Mesenchymal stem cell (in vitro differentiated cells and primary cell): ENCODE measurements at regions not wholly inside any gene's neighbourhood (a gene's known extent, or its start where the extent isn't known, plus 50 kb on each side); places are given as distances from the start of the nearest gene placed in this dataset.

Experiments
- DNase-seq: peaks from one replicate; pipeline ENCODE4 v3.0.0-alpha.2; 2013
- H2AFZ ChIP-seq: one replicate; pipeline ENCODE4 v1.6.1; 2013; ENCODE audit warnings: low read depth, mild to moderate bottlenecking, control low read depth, inconsistent platforms, low read length, moderate library complexity
- H2AK5ac ChIP-seq: 2 replicates; pipeline ENCODE4 v1.6.1; 2013; ENCODE audit warnings: low read length, moderate library complexity, mild to moderate bottlenecking, inconsistent platforms; ENCODE audit not compliant: severe bottlenecking
- H2BK120ac ChIP-seq: one replicate; pipeline ENCODE4 v1.6.1; 2013; ENCODE audit warnings: low read depth, mild to moderate bottlenecking, inconsistent platforms, low read length, moderate library complexity
- H2BK12ac ChIP-seq, 2 experiments: one replicate each; pipeline ENCODE4 v1.6.1; 2013; ENCODE audit warnings: inconsistent platforms in 2 of 2, low read length in 2 of 2, mild to moderate bottlenecking in 2 of 2, moderate library complexity in 2 of 2, control low read depth in 1 of 2
- H2BK15ac ChIP-seq: one replicate; pipeline ENCODE4 v1.6.1; 2013; ENCODE audit warnings: mild to moderate bottlenecking, low read depth, inconsistent platforms; ENCODE audit not compliant: poor library complexity, severe bottlenecking
- H2BK5ac ChIP-seq: 2 replicates; pipeline ENCODE4 v1.6.1; 2013; ENCODE audit warnings: low read depth, mild to moderate bottlenecking, low read length, control low read depth, inconsistent platforms; ENCODE audit not compliant: poor library complexity, severe bottlenecking
- H3K14ac ChIP-seq, 2 experiments: one replicate each; pipeline ENCODE4 v1.6.1; 2013; ENCODE audit warnings: inconsistent platforms in 2 of 2, low read length in 2 of 2, control low read depth in 1 of 2, mild to moderate bottlenecking in 1 of 2, moderate library complexity in 1 of 2
- H3K18ac ChIP-seq, 2 experiments: one replicate each; pipeline ENCODE4 v1.6.1; 2013; ENCODE audit warnings: inconsistent platforms in 2 of 2, low read length in 2 of 2, control low read depth in 1 of 2, low read depth in 1 of 2, mild to moderate bottlenecking in 1 of 2
- H3K23ac ChIP-seq, 2 experiments: one replicate each; pipeline ENCODE4 v1.6.1; 2013; ENCODE audit warnings: inconsistent platforms in 2 of 2, low read length in 2 of 2, mild to moderate bottlenecking in 2 of 2, moderate library complexity in 2 of 2, control low read depth in 1 of 2
- H3K27ac ChIP-seq: 2 replicates; pipeline ENCODE4 v1.5.1; 2013; ENCODE audit warnings: mild to moderate bottlenecking, moderate library complexity, low read length, control low read depth, inconsistent platforms; ENCODE audit not compliant: poor library complexity, severe bottlenecking
- H3K27me3 ChIP-seq, 2 experiments: 2 replicates each; pipeline versions ENCODE4 v1.6.1 to v1.7.0; 2013; ENCODE audit warnings: low read length in 2 of 2, mild to moderate bottlenecking in 2 of 2, moderate library complexity in 2 of 2, control low read depth in 1 of 2, inconsistent platforms in 1 of 2; ENCODE audit not compliant: control insufficient read depth in 1 of 2, insufficient read depth in 1 of 2
- H3K36me3 ChIP-seq, 2 experiments: 2 replicates each; pipeline versions ENCODE4 v1.6.1 to v1.7.0; 2013; ENCODE audit warnings: low read length in 2 of 2, control low read depth in 1 of 2, inconsistent platforms in 1 of 2, low read depth in 1 of 2, mild to moderate bottlenecking in 1 of 2; ENCODE audit not compliant: insufficient read depth in 2 of 2, control insufficient read depth in 1 of 2
- H3K4ac ChIP-seq, 2 experiments: one replicate each; pipeline ENCODE4 v1.6.1; 2013; ENCODE audit warnings: inconsistent platforms in 2 of 2, low read length in 2 of 2, mild to moderate bottlenecking in 2 of 2, moderate library complexity in 2 of 2, control low read depth in 1 of 2, low read depth in 1 of 2
- H3K4me1 ChIP-seq: 2 replicates; pipeline ENCODE4 v1.6.1; 2013; ENCODE audit warnings: low read depth, low read length, control low read depth; ENCODE audit not compliant: control insufficient read depth, insufficient read depth
- H3K4me2 ChIP-seq: 2 replicates; pipeline ENCODE4 v1.6.1; 2013; ENCODE audit warnings: low read length, mild to moderate bottlenecking, inconsistent platforms; ENCODE audit not compliant: poor library complexity, severe bottlenecking
- H3K4me3 ChIP-seq, 2 experiments: 2 replicates each; pipeline versions ENCODE4 v1.5.1 to v1.7.0; 2013; ENCODE audit warnings: low read length in 2 of 2, mild to moderate bottlenecking in 2 of 2, control low read depth in 1 of 2, low read depth in 1 of 2; ENCODE audit not compliant: insufficient read depth in 1 of 2
- H3K79me1 ChIP-seq: replicated peaks from 2 replicates; pipeline ENCODE4 v1.6.1; 2013; ENCODE audit warnings: mild to moderate bottlenecking, control low read depth, low read length, inconsistent platforms; ENCODE audit not compliant: poor library complexity, severe bottlenecking
- H3K9ac ChIP-seq: 2 replicates; pipeline ENCODE4 v1.7.0; 2013; ENCODE audit warnings: mild to moderate bottlenecking, low read length, moderate library complexity
- H3K9me3 ChIP-seq: 2 replicates; pipeline ENCODE4 v1.7.0; 2013; ENCODE audit warnings: mild to moderate bottlenecking, low read length; ENCODE audit not compliant: control insufficient read depth
- H4K8ac ChIP-seq: one replicate; pipeline ENCODE4 v1.6.1; 2013; ENCODE audit warnings: inconsistent platforms, mild to moderate bottlenecking, low read length, moderate library complexity
- H4K91ac ChIP-seq: one replicate; pipeline ENCODE4 v1.6.1; 2013; ENCODE audit warnings: mild to moderate bottlenecking, low read length, inconsistent platforms
- WGBS: methylation state at CpG from one replicate; pipeline ENCODE4 v1.1.7; 2013; ENCODE audit warnings: mixed read lengths; 5-methylcytosine and 5-hydroxymethylcytosine counted together

DNA sequence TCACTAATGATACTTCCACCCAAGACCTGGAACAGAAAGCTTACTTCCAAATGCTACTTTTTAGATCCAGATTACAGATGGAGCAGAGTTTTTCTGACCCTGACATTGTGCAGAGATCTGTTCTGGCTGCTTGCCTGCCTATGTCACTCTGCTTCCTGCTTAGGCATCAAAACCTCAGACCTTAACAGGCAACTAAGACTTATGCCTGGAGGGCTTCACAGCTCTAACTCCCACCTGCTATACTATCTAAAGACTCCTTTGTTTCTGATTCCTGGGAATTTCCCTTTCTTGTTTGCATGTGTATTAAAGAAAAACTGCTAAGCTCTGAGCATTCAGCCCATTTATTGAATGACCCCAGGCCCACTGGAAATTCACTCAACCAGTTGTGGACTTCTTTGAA lies 157.4 kb upstream of the NPHP3 start:
- Histone ChIP-seq H2AK5ac (no peak overlapping the region), H4K91ac (no peak overlapping the region), H3K18ac (no peak overlapping the region), H2BK12ac (no peak overlapping the region), H3K23ac (no peak overlapping the region), H3K9ac (no peak overlapping the region), H3K36me3 (no peaks in the 10 kb centered on the region), H3K4me2 (no peak overlapping the region), H2AFZ (no peak overlapping the region), H2BK120ac (no peak overlapping the region), H3K4me3 (no peak overlapping the region), H3K79me1 (no peaks in the 10 kb centered on the region), H3K27me3 (no peaks in the 10 kb centered on the region), H2BK15ac (no peak overlapping the region), H3K4ac (no peak overlapping the region), H3K4me1 (peaks cover 3% of the 10 kb centered on the region), H4K8ac (no peak overlapping the region), H2BK5ac (no peak overlapping the region), H3K14ac (no peak overlapping the region), H3K9me3 (no peaks in the 10 kb centered on the region), H3K27ac (no peak overlapping the region)
- no peak for DNase-seq

DNA sequence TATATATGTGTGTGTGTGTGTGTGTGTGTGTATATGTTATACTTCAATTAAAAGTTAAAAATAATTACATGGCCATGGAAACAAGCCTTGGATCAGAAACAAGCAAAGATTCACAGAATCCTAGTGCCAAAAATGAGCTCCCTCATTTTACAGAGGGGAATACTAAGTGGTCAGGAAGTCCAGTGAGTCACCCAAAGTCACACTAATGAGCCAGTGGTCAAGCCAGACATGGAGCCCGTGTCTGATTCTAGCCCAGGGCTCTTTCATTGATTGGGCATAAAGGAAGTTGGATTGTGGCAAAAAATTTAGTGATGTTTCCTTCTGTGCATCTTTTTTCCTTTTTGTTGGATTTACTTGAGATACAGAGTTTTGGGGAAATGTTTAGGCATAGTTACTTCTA lies 152.5 kb upstream of the NPHP3 start:
- WGBS = 38% methylated on average over 1 of the region's 1 CpG

DNA sequence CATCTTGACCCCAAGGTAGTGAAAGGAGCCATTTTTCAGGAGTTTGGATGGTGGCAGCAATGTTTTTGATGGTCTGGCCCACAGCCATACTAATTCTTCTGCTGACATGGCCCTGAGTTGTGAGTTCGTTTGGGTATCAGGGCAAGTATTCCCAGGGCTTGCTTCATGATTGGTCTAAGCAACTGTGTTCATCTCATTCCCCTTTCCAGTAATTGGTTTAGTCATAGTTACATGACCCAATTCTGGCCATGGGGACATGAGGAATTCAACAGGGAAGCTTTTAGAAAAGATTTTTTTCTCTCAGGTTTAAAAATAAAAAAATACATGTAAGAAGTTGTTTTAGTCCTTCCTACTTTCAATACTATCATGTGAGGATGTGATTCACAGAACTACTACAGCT lies 150.5 kb upstream of the NPHP3 start:
- no peak overlapping the region for H2AK5ac ChIP-seq
- no peak overlapping the region for H3K9ac ChIP-seq
- no peak overlapping the region for H4K8ac ChIP-seq
- H3K14ac ChIP-seq = no peak overlapping the region
- H3K23ac ChIP-seq = no peak overlapping the region
- no peak overlapping the region for H3K4me2 ChIP-seq
- peaks cover 0 to 11% of the 10 kb centered on the region in 2 experiments for H3K27me3 ChIP-seq
- DNase-seq = no peak
- H3K4me1 ChIP-seq = no peaks in the 10 kb centered on the region
- no peak overlapping the region for H3K18ac ChIP-seq
- no peak overlapping the region for H2AFZ ChIP-seq
- no peaks in the 10 kb centered on the region for H3K9me3 ChIP-seq
- no peak overlapping the region for H2BK15ac ChIP-seq
- no peak overlapping the region for H3K27ac ChIP-seq
- no peak overlapping the region for H3K4me3 ChIP-seq
- no peak overlapping the region for H2BK12ac ChIP-seq
- H2BK5ac ChIP-seq = no peak overlapping the region
- WGBS = 67% methylated on average over 1 of the region's 1 CpG
- H3K4ac ChIP-seq = no peak overlapping the region
- no peaks in the 10 kb centered on the region for H3K36me3 ChIP-seq
- no peak overlapping the region for H4K91ac ChIP-seq
- H2BK120ac ChIP-seq = no peak overlapping the region
- H3K79me1 ChIP-seq = no peaks in the 10 kb centered on the region

More for the DNA sequence above, 152.5 kb upstream of the NPHP3 start:
- no peak overlapping the region for H2AK5ac ChIP-seq
- no peak for DNase-seq
- no peak overlapping the region for H4K8ac ChIP-seq
- no peak overlapping the region for H3K14ac ChIP-seq
- H3K36me3 ChIP-seq = no peaks in the 10 kb centered on the region
- H3K27ac ChIP-seq = no peak overlapping the region
- peaks cover 0 to 10% of the 10 kb centered on the region in 2 experiments for H3K27me3 ChIP-seq
- H2BK15ac ChIP-seq = no peak overlapping the region
- no peak overlapping the region for H2AFZ ChIP-seq
- no peak overlapping the region for H3K9ac ChIP-seq
- H2BK12ac ChIP-seq = no peak overlapping the region
- no peaks in the 10 kb centered on the region for H3K79me1 ChIP-seq
- no peak overlapping the region for H3K4ac ChIP-seq
- H3K4me3 ChIP-seq = no peak overlapping the region
- H2BK5ac ChIP-seq = no peak overlapping the region
- no peak overlapping the region for H3K23ac ChIP-seq
- no peak overlapping the region for H2BK120ac ChIP-seq
- no peak overlapping the region for H3K18ac ChIP-seq
- no peaks in the 10 kb centered on the region for H3K4me1 ChIP-seq
- H3K9me3 ChIP-seq = no peaks in the 10 kb centered on the region
- H3K4me2 ChIP-seq = no peak overlapping the region
- no peak overlapping the region for H4K91ac ChIP-seq

DNA sequence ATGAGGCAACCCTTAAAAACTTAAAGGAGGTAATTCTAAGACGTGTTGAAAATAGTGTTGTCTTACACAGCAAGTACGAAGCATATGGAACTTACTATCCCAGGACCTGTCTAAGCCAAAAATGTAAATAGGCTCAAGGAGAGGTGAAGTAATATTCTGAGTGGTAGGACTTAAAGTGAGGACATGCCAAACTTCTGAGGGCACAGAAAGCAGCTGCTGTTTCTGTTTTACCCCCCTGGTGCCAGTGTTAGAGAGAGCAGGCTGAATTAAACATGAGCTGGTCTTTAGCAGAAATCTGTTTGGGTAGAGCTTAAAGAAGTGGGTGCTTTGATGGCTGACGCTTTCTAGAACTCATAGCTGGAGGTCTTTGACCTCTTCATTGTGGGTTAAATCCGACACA lies 149.7 kb upstream of the NPHP3 start:
- Histone ChIP-seq H2BK15ac (no peak overlapping the region), H2AFZ (no peak overlapping the region), H3K4ac (no peak overlapping the region), H3K79me1 (no peaks in the 10 kb centered on the region), H3K9me3 (no peaks in the 10 kb centered on the region), H3K27ac (no peak overlapping the region), H3K9ac (no peak overlapping the region), H3K18ac (no peak overlapping the region), H3K14ac (no peak overlapping the region), H3K4me2 (peak overlapping the region; percentile 2), H3K27me3 (peaks cover 0 to 11% of the 10 kb centered on the region in 2 experiments), H3K36me3 (no peaks in the 10 kb centered on the region), H4K8ac (no peak overlapping the region), H2AK5ac (no peak overlapping the region), H2BK12ac (no peak overlapping the region), H3K23ac (no peak overlapping the region), H4K91ac (no peak overlapping the region), H3K4me1 (no peaks in the 10 kb centered on the region), H2BK5ac (no peak overlapping the region), H2BK120ac (no peak overlapping the region), H3K4me3 (no peak overlapping the region)
- no peak for DNase-seq
- WGBS = 63% methylated on average over 2 of the region's 4 CpGs
